IPS-NIHi7 (cell line): ENCODE measurements at regions not wholly inside any gene's neighbourhood (a gene's known extent, or its start where the extent isn't known, plus 50 kb on each side); places are given as distances from the start of the nearest gene placed in this dataset.
"Not testable (repeated sequence)": the region's sequence is repeated elsewhere in the genome, so short reads cannot be mapped to it uniquely, and the experiment has no call there.

Source experiments
- DNase-seq: peaks from one replicate; pipeline ENCODE4 v3.0.0; 2012; ENCODE audit warnings: mixed read lengths; ENCODE audit errors: extremely low spot score

GRCh38 chr7:157467496-157468212 lies 130.8 kb downstream of the DNAJB6 start:
- no peak for DNase-seq

- no peak for DNase-seq
These were observed 131.7 kb downstream of the DNAJB6 start for GRCh38 chr7:157468221-157469111.

- no peak for DNase-seq
These were observed 132.6 kb downstream of the DNAJB6 start for GRCh38 chr7:157469181-157470016.

GRCh38 chr7:157470017-157470322 lies 133.2 kb downstream of the DNAJB6 start:
- DNase-seq, result no peak

GRCh38 chr7:157470701-157471131 lies 133.9 kb downstream of the DNAJB6 start:
- DNase-seq, result no peak

GRCh38 chr7:157471259-157472125 lies 134.7 kb downstream of the DNAJB6 start:
- DNase-seq, result no peak

- no peak for DNase-seq
These were observed 135.7 kb downstream of the DNAJB6 start for GRCh38 chr7:157472311-157473050.

GRCh38 chr7:157473051-157473569 lies 136.3 kb downstream of the DNAJB6 start:
- DNase-seq, result no peak

- peak; percentile 34 for DNase-seq
These were observed 137.9 kb downstream of the DNAJB6 start for GRCh38 chr7:157474685-157475084.

- no peak for DNase-seq
These were observed 138.3 kb downstream of the DNAJB6 start for GRCh38 chr7:157475095-157475494.

GRCh38 chr7:157475601-157476000 lies 138.8 kb downstream of the DNAJB6 start:
- DNase-seq, result no peak

GRCh38 chr7:157476201-157476600 lies 139.4 kb downstream of the DNAJB6 start:
- no peak for DNase-seq

GRCh38 chr7:157476654-157477549 lies 140.1 kb downstream of the DNAJB6 start:
- DNase-seq, result no peak

- no peak for DNase-seq
These were observed 140.9 kb downstream of the DNAJB6 start for GRCh38 chr7:157477550-157478212.

GRCh38 chr7:157478611-157479010 lies 141.8 kb downstream of the DNAJB6 start:
- not testable (repeated sequence) for DNase-seq

- DNase-seq, result no peak
These were observed 142.5 kb downstream of the DNAJB6 start for GRCh38 chr7:157479326-157479725.

- DNase-seq, result no peak
These were observed 143.7 kb downstream of the DNAJB6 start for GRCh38 chr7:157480371-157481050.

- no peak for DNase-seq
These were observed 144.6 kb downstream of the DNAJB6 start for GRCh38 chr7:157481389-157481788.
